Forelimb muscle (tissue), 1 donor: ENCODE measurements at regions not wholly inside any gene's neighbourhood (a gene's known extent, or its start where the extent isn't known, plus 50 kb on each side); places are given as distances from the start of the nearest gene placed in this dataset.

Source experiments
- DNase-seq: peaks from one replicate; pipeline ENCODE4 v3.0.0-alpha.2; 2013; ENCODE audit warnings: low read depth

- peak; percentile 31 for DNase-seq
These were observed 111.7 kb upstream of the MBL2 start for GRCh38 chr10:52883996-52884871.

- DNase-seq = no peak
These were observed 106.7 kb upstream of the MBL2 start for GRCh38 chr10:52879091-52879807.

GRCh38 chr10:52877451-52877850 lies 104.9 kb upstream of the MBL2 start:
- no peak for DNase-seq

- no peak for DNase-seq
These were observed 102.8 kb upstream of the MBL2 start for GRCh38 chr10:52875336-52875735.

GRCh38 chr10:52874581-52874980 lies 102.0 kb upstream of the MBL2 start:
- DNase-seq = no peak

- DNase-seq = no peak
These were observed 98.7 kb upstream of the MBL2 start for GRCh38 chr10:52871191-52871843.

- DNase-seq = no peak
These were observed 98.0 kb upstream of the MBL2 start for GRCh38 chr10:52870562-52870961.

- no peak for DNase-seq
These were observed 97.3 kb upstream of the MBL2 start for GRCh38 chr10:52869864-52870263.

GRCh38 chr10:52865213-52865612 lies 92.6 kb upstream of the MBL2 start:
- DNase-seq = no peak

- no peak for DNase-seq
These were observed 91.9 kb upstream of the MBL2 start for GRCh38 chr10:52864201-52865106.

GRCh38 chr10:52858722-52859121 lies 86.1 kb upstream of the MBL2 start:
- DNase-seq = no peak

GRCh38 chr10:52855546-52856325 lies 83.2 kb upstream of the MBL2 start:
- no peak for DNase-seq

- DNase-seq = no peak
These were observed 81.1 kb upstream of the MBL2 start for GRCh38 chr10:52853704-52854103.

- no peak for DNase-seq
These were observed 64.2 kb upstream of the MBL2 start for GRCh38 chr10:52836816-52837215.
